ENCODE measurements at regions not wholly inside any gene's neighbourhood (a gene's known extent, or its start where the extent isn't known, plus 50 kb on each side); places are given as distances from the start of the nearest gene placed in this dataset.

DNA sequence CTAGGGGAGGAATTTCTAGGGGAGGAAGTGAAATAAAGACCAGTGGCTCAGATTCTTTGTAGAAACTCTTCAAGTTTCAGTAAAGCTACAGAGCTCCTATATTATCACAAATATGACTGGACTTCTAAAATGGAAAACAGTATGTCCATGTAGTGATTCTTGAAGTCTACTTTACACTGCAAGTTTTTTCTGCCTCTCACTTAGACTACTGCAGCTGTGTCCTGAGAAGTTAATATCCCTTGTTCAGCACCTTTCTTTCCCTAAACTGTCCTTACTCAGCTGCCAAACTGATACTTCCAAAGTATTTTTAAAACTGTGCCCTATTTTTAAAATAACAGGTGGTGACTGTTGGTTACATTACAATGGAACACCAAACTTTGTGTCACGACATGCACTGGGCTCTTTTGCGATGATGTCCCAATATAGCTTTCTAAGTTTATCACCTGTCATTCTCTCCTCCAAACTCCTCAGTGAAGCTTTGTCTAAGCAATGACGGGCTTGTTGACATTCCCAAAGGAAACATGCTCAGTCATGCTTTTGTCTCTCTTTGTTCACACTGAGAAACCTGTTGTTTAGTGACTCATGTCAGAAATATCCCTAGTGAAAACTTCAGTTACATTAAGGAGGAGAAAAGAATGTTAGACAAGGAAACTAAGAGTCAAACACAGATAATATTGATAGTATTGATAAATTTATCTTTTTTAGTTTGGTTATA lies 341.1 kb downstream of the ARL6IP6 start:
- Mint-ChIP-seq H3K4me1 (peaks cover 18% of the 10 kb centered on the region), H3K4me3 (no peak overlapping the region), H3K27me3 (ENCODE audit: low read depth) (no peaks in the 10 kb centered on the region), H3K36me3 (ENCODE audit: low read depth) (no peaks in the 10 kb centered on the region), H3K9me3 (no peaks in the 10 kb centered on the region), H3K27ac (ENCODE audit: unreplicated experiment) (no peak overlapping the region)
- TF ChIP-seq, protein P1, sequence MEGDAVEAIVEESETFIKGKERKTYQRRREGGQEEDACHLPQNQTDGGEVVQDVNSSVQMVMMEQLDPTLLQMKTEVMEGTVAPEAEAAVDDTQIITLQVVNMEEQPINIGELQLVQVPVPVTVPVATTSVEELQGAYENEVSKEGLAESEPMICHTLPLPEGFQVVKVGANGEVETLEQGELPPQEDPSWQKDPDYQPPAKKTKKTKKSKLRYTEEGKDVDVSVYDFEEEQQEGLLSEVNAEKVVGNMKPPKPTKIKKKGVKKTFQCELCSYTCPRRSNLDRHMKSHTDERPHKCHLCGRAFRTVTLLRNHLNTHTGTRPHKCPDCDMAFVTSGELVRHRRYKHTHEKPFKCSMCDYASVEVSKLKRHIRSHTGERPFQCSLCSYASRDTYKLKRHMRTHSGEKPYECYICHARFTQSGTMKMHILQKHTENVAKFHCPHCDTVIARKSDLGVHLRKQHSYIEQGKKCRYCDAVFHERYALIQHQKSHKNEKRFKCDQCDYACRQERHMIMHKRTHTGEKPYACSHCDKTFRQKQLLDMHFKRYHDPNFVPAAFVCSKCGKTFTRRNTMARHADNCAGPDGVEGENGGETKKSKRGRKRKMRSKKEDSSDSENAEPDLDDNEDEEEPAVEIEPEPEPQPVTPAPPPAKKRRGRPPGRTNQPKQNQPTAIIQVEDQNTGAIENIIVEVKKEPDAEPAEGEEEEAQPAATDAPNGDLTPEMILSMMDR (conservative IDR thresholded peaks at IDR 0.05) = no peak
- no peak for DNase-seq (ENCODE audit: low read depth, low spot score)

DNA sequence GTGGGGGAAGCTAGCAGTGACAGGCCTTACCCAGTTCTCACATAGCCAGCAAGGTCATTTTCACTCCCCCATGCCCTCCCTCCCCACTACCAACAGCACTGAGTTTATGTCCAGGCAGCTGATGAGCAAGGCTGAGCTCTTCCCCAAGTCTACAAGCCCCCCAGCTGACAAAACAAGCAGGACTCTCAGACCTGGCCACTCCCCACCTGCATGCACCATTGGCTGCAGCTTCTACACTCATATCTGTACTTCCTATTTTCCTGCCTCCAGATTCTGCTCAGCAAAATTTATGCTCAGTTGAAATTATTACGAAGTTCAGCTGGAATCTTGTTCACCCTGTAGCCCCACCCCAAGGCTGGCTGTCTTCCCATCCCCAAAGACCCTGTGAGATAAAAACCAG lies 339.3 kb downstream of the ARL6IP6 start:
- Mint-ChIP-seq H3K27me3 (ENCODE audit: low read depth) (no peaks in the 10 kb centered on the region), H3K36me3 (ENCODE audit: low read depth) (no peaks in the 10 kb centered on the region), H3K27ac (ENCODE audit: unreplicated experiment) (no peak overlapping the region), H3K4me1 (peaks cover 22% of the 10 kb centered on the region), H3K9me3 (no peaks in the 10 kb centered on the region), H3K4me3 (no peak overlapping the region)
- TF ChIP-seq, protein P1 (conservative IDR thresholded peaks at IDR 0.05) = no peak
- DNase-seq (ENCODE audit: low read depth, low spot score) = no peak

DNA sequence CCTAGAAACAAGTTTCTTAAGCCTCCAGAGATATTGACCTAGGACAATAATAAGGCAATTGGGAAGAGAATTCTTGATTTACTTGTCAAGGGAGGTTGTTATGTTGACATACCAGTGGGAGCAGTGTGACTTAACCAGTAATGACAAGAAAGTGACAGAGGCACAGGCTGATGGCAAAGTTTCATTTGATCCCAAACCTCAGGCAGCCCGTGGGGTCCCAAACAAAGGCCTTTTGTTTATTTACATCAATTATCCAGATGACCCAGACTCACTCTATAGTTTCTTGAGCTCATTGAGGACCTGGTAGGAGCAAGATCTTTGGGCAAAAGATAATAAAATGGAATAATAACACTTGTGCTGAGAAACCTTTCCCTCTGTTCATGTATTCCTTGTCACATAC lies 336.8 kb downstream of the ARL6IP6 start:
- Mint-ChIP-seq H3K9me3 (no peaks in the 10 kb centered on the region), H3K27me3 (ENCODE audit: low read depth) (no peaks in the 10 kb centered on the region), H3K4me1 (peaks cover 27% of the 10 kb centered on the region), H3K36me3 (ENCODE audit: low read depth) (no peaks in the 10 kb centered on the region), H3K27ac (ENCODE audit: unreplicated experiment) (no peak overlapping the region), H3K4me3 (no peak overlapping the region)
- no peak for DNase-seq (ENCODE audit: low read depth, low spot score)
- TF ChIP-seq, protein P1 (conservative IDR thresholded peaks at IDR 0.05) = no peak

- peaks cover 17% of the 10 kb centered on the region for H3K4me1 Mint-ChIP-seq
- H3K4me3 Mint-ChIP-seq = no peak overlapping the region
- no peak overlapping the region for H3K27ac Mint-ChIP-seq (ENCODE audit: unreplicated experiment)
- no peaks in the 10 kb centered on the region for H3K36me3 Mint-ChIP-seq (ENCODE audit: low read depth)
- DNase-seq (ENCODE audit: low read depth, low spot score) = no peak
- TF ChIP-seq, protein P1 (conservative IDR thresholded peaks at IDR 0.05) = no peak
- H3K27me3 Mint-ChIP-seq (ENCODE audit: low read depth) = no peaks in the 10 kb centered on the region
- no peaks in the 10 kb centered on the region for H3K9me3 Mint-ChIP-seq
These were observed 334.6 kb downstream of the ARL6IP6 start for GRCh38 chr2:153052807-153053559.

GRCh38 chr2:153047220-153047619 lies 328.8 kb downstream of the ARL6IP6 start:
- H3K9me3 Mint-ChIP-seq = no peaks in the 10 kb centered on the region
- no peak overlapping the region for H3K27ac Mint-ChIP-seq (ENCODE audit: unreplicated experiment)
- DNase-seq (ENCODE audit: low read depth, low spot score) = no peak
- TF ChIP-seq, protein P1 (conservative IDR thresholded peaks at IDR 0.05) = no peak
- H3K36me3 Mint-ChIP-seq (ENCODE audit: low read depth) = no peaks in the 10 kb centered on the region
- H3K27me3 Mint-ChIP-seq (ENCODE audit: low read depth) = no peaks in the 10 kb centered on the region
- H3K4me3 Mint-ChIP-seq = no peak overlapping the region
- H3K4me1 Mint-ChIP-seq = peaks cover 8% of the 10 kb centered on the region

Data from neural crest cell (in vitro differentiated cells).